SK-N-SH treated with all-trans-retinoic acid at 6 μM for 48 hours (cell line): ENCODE measurements at regions not wholly inside any gene's neighbourhood (a gene's known extent, or its start where the extent isn't known, plus 50 kb on each side); places are given as distances from the start of the nearest gene placed in this dataset.

Experiments used
- ATAC-seq: fragments of 200-7000 bp; cut with Tn5 transposase; 3 replicates; pipeline ENCODE4 v1.9.1; 2020; ENCODE audit warnings: mild to moderate bottlenecking, moderate library complexity
- ARNTL ChIP-seq: fragments of 450-650 bp; formaldehyde crosslinking; IDR thresholded peaks from 2 replicates; pipeline ENCODE4 v1.5.0; 2020; ENCODE audit warnings: low read depth, mild to moderate bottlenecking, moderate library complexity, borderline replicate concordance
- BACH2 ChIP-seq: fragments of 250-450 bp; sonication (Bioruptor Pico); IDR thresholded peaks from 2 replicates; pipeline ENCODE4 v1.9.0; 2021; ENCODE audit warnings: mild to moderate bottlenecking, borderline replicate concordance
- CSDC2 ChIP-seq: fragments of 250-450 bp; sonication (Bioruptor Pico); IDR thresholded peaks from 2 replicates; pipeline ENCODE4 v1.5.0; 2020; ENCODE audit warnings: mild to moderate bottlenecking, moderate library complexity
- ESRRG ChIP-seq: fragments of 250-450 bp; sonication (Bioruptor Pico); IDR thresholded peaks from 2 replicates; pipeline ENCODE4 v1.6.1; 2021; ENCODE audit warnings: mild to moderate bottlenecking
- GLIS3 ChIP-seq: fragments of 250-450 bp; sonication (Bioruptor Pico); IDR thresholded peaks from 2 replicates; pipeline ENCODE4 v1.5.0; 2020; ENCODE audit warnings: mild to moderate bottlenecking, moderate library complexity
- ISL1 ChIP-seq: fragments of 250-450 bp; sonication (Bioruptor Pico); IDR thresholded peaks from 2 replicates; pipeline ENCODE4 v2.1.2; 2022; ENCODE audit warnings: mild to moderate bottlenecking, moderate library complexity
- OSR1 ChIP-seq: fragments of 250-450 bp; sonication (Bioruptor Pico); IDR thresholded peaks from 2 replicates; pipeline ENCODE4 v1.8.0; 2022; ENCODE audit warnings: moderate library complexity, mild to moderate bottlenecking, inconsistent platforms
- PATZ1 ChIP-seq: fragments of 250-450 bp; sonication (Bioruptor Pico); IDR thresholded peaks from 2 replicates; pipeline ENCODE4 v1.8.0; 2020; ENCODE audit warnings: mild to moderate bottlenecking, moderate library complexity, borderline replicate concordance
- POU6F1 ChIP-seq: fragments of 250-450 bp; sonication (Bioruptor Pico); IDR thresholded peaks from 2 replicates; pipeline ENCODE4 v1.8.0; 2021; ENCODE audit warnings: low read depth, mild to moderate bottlenecking, moderate library complexity, borderline replicate concordance
- PPARA ChIP-seq: fragments of 250-450 bp; sonication (Bioruptor Pico); IDR thresholded peaks from 2 replicates; pipeline ENCODE4 v1.5.0; 2020; ENCODE audit warnings: mild to moderate bottlenecking, borderline replicate concordance
- SNAI2 ChIP-seq: fragments of 250-450 bp; sonication (Bioruptor Pico); IDR thresholded peaks from 2 replicates; pipeline ENCODE4 v1.5.0; 2020; ENCODE audit warnings: mild to moderate bottlenecking, moderate library complexity
- TCF4 ChIP-seq: fragments of 250-450 bp; sonication (Bioruptor Pico); IDR thresholded peaks from 2 replicates; pipeline ENCODE4 v1.8.0; 2021; ENCODE audit warnings: mild to moderate bottlenecking, moderate library complexity, borderline replicate concordance
- TOX ChIP-seq: fragments of 250-450 bp; sonication (Bioruptor Pico); IDR thresholded peaks from 2 replicates; pipeline ENCODE4 v1.8.0; 2021; ENCODE audit warnings: mild to moderate bottlenecking, moderate library complexity, borderline replicate concordance
- ZC3H10 ChIP-seq: fragments of 250-450 bp; sonication (Bioruptor Pico); IDR thresholded peaks from 2 replicates; pipeline ENCODE4 v1.5.1; 2021; ENCODE audit warnings: mild to moderate bottlenecking, moderate library complexity
- ZFP3 ChIP-seq: fragments of 250-450 bp; sonication (Bioruptor Pico); IDR thresholded peaks from 2 replicates; pipeline ENCODE4 v1.5.0; 2020; ENCODE audit warnings: mild to moderate bottlenecking, moderate library complexity
- ZFP30 ChIP-seq: fragments of 450-650 bp; formaldehyde crosslinking; IDR thresholded peaks from 2 replicates; pipeline ENCODE4 v1.5.0; 2022; ENCODE audit warnings: mild to moderate bottlenecking, moderate library complexity
- ZNF70 ChIP-seq: fragments of 450-650 bp; formaldehyde crosslinking; IDR thresholded peaks from 2 replicates; pipeline ENCODE4 v1.5.0; 2020; ENCODE audit warnings: mild to moderate bottlenecking, moderate library complexity
- ZNF8 ChIP-seq: fragments of 450-650 bp; formaldehyde crosslinking; IDR thresholded peaks from 2 replicates; pipeline ENCODE4 v1.5.0; 2020; ENCODE audit warnings: mild to moderate bottlenecking, moderate library complexity
- TF ChIP-seq, protein P1 (sequence below): fragments of 250-450 bp; sonication (Bioruptor Pico); IDR thresholded peaks from 2 replicates; pipeline ENCODE4 v1.5.1; 2020; ENCODE audit warnings: low read depth, mild to moderate bottlenecking, moderate library complexity
- TF ChIP-seq, protein P2 (sequence below): fragments of 250-450 bp; sonication (Bioruptor Pico); IDR thresholded peaks from 2 replicates; pipeline ENCODE4 v1.5.1; 2021; ENCODE audit warnings: mild to moderate bottlenecking, moderate library complexity
- TF ChIP-seq, protein P3 (sequence below): fragments of 250-450 bp; sonication (Bioruptor Pico); IDR thresholded peaks from 2 replicates; pipeline ENCODE4 v1.5.0; 2020; ENCODE audit warnings: mild to moderate bottlenecking, moderate library complexity

GRCh38 chr12:131621701-131622421 lies 89.0 kb upstream of the SFSWAP start:
- TF ChIP-seq POU6F1 (CRISPR knock-in tag) (no peak), ZNF8 (CRISPR knock-in tag) (no peak), PPARA (CRISPR knock-in tag) (no peak), ZFP3 (CRISPR knock-in tag) (no peak), CSDC2 (CRISPR knock-in tag) (no peak), ARNTL (CRISPR knock-in tag) (no peak), ZFP30 (CRISPR knock-in tag) (no peak), PATZ1 (no peak), TOX (CRISPR knock-in tag) (no peak), ZNF70 (no peak), TCF4 (CRISPR knock-in tag) (no peak), ZC3H10 (no peak), GLIS3 (CRISPR knock-in tag) (no peak), OSR1 (CRISPR knock-in tag) (no peak), ISL1 (CRISPR knock-in tag) (no peak)
- TF ChIP-seq, protein P1, sequence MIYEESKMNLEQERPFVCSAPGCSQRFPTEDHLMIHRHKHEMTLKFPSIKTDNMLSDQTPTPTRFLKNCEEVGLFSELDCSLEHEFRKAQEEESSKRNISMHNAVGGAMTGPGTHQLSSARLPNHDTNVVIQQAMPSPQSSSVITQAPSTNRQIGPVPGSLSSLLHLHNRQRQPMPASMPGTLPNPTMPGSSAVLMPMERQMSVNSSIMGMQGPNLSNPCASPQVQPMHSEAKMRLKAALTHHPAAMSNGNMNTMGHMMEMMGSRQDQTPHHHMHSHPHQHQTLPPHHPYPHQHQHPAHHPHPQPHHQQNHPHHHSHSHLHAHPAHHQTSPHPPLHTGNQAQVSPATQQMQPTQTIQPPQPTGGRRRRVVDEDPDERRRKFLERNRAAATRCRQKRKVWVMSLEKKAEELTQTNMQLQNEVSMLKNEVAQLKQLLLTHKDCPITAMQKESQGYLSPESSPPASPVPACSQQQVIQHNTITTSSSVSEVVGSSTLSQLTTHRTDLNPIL (CRISPR knock-in tag) = no peak
- TF ChIP-seq, protein P2, sequence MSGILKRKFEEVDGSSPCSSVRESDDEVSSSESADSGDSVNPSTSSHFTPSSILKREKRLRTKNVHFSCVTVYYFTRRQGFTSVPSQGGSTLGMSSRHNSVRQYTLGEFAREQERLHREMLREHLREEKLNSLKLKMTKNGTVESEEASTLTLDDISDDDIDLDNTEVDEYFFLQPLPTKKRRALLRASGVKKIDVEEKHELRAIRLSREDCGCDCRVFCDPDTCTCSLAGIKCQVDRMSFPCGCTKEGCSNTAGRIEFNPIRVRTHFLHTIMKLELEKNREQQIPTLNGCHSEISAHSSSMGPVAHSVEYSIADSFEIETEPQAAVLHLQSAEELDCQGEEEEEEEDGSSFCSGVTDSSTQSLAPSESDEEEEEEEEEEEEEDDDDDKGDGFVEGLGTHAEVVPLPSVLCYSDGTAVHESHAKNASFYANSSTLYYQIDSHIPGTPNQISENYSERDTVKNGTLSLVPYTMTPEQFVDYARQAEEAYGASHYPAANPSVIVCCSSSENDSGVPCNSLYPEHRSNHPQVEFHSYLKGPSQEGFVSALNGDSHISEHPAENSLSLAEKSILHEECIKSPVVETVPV (CRISPR knock-in tag) = no peak
- no peak for ATAC-seq

- no peak for ATAC-seq
- TF ChIP-seq ZNF8 (CRISPR knock-in tag) (no peak), TCF4 (CRISPR knock-in tag) (no peak), ESRRG (CRISPR knock-in tag) (no peak), ZNF70 (no peak), GLIS3 (CRISPR knock-in tag) (no peak), ZFP3 (CRISPR knock-in tag) (no peak), BACH2 (CRISPR knock-in tag) (no peak), ARNTL (CRISPR knock-in tag) (no peak), PATZ1 (no peak), PPARA (CRISPR knock-in tag) (no peak), ISL1 (CRISPR knock-in tag) (no peak), SNAI2 (CRISPR knock-in tag) (no peak), POU6F1 (CRISPR knock-in tag) (no peak), OSR1 (CRISPR knock-in tag) (no peak)
- TF ChIP-seq, protein P3, sequence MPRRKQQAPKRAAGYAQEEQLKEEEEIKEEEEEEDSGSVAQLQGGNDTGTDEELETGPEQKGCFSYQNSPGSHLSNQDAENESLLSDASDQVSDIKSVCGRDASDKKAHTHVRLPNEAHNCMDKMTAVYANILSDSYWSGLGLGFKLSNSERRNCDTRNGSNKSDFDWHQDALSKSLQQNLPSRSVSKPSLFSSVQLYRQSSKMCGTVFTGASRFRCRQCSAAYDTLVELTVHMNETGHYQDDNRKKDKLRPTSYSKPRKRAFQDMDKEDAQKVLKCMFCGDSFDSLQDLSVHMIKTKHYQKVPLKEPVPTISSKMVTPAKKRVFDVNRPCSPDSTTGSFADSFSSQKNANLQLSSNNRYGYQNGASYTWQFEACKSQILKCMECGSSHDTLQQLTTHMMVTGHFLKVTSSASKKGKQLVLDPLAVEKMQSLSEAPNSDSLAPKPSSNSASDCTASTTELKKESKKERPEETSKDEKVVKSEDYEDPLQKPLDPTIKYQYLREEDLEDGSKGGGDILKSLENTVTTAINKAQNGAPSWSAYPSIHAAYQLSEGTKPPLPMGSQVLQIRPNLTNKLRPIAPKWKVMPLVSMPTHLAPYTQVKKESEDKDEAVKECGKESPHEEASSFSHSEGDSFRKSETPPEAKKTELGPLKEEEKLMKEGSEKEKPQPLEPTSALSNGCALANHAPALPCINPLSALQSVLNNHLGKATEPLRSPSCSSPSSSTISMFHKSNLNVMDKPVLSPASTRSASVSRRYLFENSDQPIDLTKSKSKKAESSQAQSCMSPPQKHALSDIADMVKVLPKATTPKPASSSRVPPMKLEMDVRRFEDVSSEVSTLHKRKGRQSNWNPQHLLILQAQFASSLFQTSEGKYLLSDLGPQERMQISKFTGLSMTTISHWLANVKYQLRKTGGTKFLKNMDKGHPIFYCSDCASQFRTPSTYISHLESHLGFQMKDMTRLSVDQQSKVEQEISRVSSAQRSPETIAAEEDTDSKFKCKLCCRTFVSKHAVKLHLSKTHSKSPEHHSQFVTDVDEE = no peak
- TF ChIP-seq, protein P1 (CRISPR knock-in tag) = no peak
- TF ChIP-seq, protein P2 (CRISPR knock-in tag) = no peak
- TF ChIP-seq, all 23 proteins: peak for 0
Observed at GRCh38 chr12:131622422-131622955, 88.4 kb upstream of the SFSWAP start.
